ENCODE measurements at regions not wholly inside any gene's neighbourhood (a gene's known extent, or its start where the extent isn't known, plus 50 kb on each side); places are given as distances from the start of the nearest gene placed in this dataset.

- H3K4me2 ChIP-seq (ENCODE audit: insufficient read depth, low read length): no peak overlapping the region
- FAIRE-seq (no peak), DNase-seq (ENCODE audit: low read depth, low spot score) (no peak)
- POLR2A ChIA-PET: no interaction called here
- H3K4me1 ChIP-seq (ENCODE audit: control insufficient read depth, extremely low read depth, insufficient read depth, low read length): no peaks in the 10 kb centered on the region
- intact Hi-C loops (cut with micrococcal nuclease): no loop called here
- H3K9me1 ChIP-seq (replicated peaks; ENCODE audit: control insufficient read depth, extremely low read depth, insufficient read depth, low read length): no peaks in the 10 kb centered on the region
- H3K4me3 ChIP-seq (replicated peaks in 1 of 3; ENCODE audit: insufficient read depth in 1 of 3, low read depth in 1 of 3, low read length in 3 of 3): no peak overlapping the region
- CTCF ChIA-PET: interaction anchor here (1.4 to 2.3 kb wide), 5 partner anchors 9 to 86 kb away, joined by 4 to 13 read pairs (median 4); no protein-coding TSS in a partner anchor
- BruUV-seq (replicated peaks): no TSS peak
- dilution Hi-C loops (cut with MboI; ENCODE audit: extremely low pct_ligation_motif_present, low sequenced_read_pairs): no loop called here
- H2AFZ ChIP-seq (ENCODE audit: low read depth, low read length): no peak overlapping the region
- H3K9ac ChIP-seq (replicated peaks; ENCODE audit: extremely low read depth, insufficient read depth, low read length): no peak overlapping the region
- H4K20me1 ChIP-seq (replicated peaks; ENCODE audit: control insufficient read depth, extremely low read depth, insufficient read depth, low read length): no peaks in the 10 kb centered on the region
- no peaks in the 10 kb centered on the region for H3K79me2 ChIP-seq (ENCODE audit: control insufficient read depth, insufficient read depth, low read length)
- no peaks in the 10 kb centered on the region for H3K9me3 ChIP-seq (replicated peaks; ENCODE audit: control insufficient read depth, insufficient read depth, low read length)
- no peaks in the 10 kb centered on the region for H3K27me3 ChIP-seq (ENCODE audit: control insufficient read depth in 2 of 2, insufficient read depth in 2 of 2, low read length in 2 of 2)
- H3K36me3 ChIP-seq (ENCODE audit: control insufficient read depth in 2 of 2, extremely low read depth in 1 of 2, insufficient read depth in 2 of 2, low read length in 2 of 2): no peaks in the 10 kb centered on the region
- no peak for TF ChIP-seq JUN (IDR thresholded peaks at IDR 0.05; ENCODE audit: borderline replicate concordance, insufficient read depth, insufficient read length, low read depth)
- TF ChIP-seq GATA2 (IDR thresholded peaks at IDR 0.05; ENCODE audit: insufficient read depth, insufficient read length, low read depth, low read length): no peak
- no peak for TF ChIP-seq EZH2 (IDR thresholded peaks at IDR 0.05; ENCODE audit: borderline replicate concordance, low read depth, low read length, severe bottlenecking)
- TF ChIP-seq, protein P1, sequence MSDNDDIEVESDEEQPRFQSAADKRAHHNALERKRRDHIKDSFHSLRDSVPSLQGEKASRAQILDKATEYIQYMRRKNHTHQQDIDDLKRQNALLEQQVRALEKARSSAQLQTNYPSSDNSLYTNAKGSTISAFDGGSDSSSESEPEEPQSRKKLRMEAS (IDR thresholded peaks at IDR 0.05; ENCODE audit: insufficient read depth, insufficient read length): no peak
- TF ChIP-seq POLR2A (IDR thresholded peaks at IDR 0.05; ENCODE audit: low read depth, low read length): no peak
- no peak for TF ChIP-seq MYC (IDR thresholded peaks at IDR 0.05; ENCODE audit: low read depth, low read length)
- TF ChIP-seq POLR2AphosphoS5 (IDR thresholded peaks at IDR 0.05; ENCODE audit: insufficient read depth, low read depth, low read length): no peak
- H3K27ac ChIP-seq (ENCODE audit: insufficient read depth, low read depth, low read length): no peak overlapping the region
Observed at GRCh38 chr1:185634704-185635103, 99.5 kb upstream of the HMCN1 start.

DNA sequence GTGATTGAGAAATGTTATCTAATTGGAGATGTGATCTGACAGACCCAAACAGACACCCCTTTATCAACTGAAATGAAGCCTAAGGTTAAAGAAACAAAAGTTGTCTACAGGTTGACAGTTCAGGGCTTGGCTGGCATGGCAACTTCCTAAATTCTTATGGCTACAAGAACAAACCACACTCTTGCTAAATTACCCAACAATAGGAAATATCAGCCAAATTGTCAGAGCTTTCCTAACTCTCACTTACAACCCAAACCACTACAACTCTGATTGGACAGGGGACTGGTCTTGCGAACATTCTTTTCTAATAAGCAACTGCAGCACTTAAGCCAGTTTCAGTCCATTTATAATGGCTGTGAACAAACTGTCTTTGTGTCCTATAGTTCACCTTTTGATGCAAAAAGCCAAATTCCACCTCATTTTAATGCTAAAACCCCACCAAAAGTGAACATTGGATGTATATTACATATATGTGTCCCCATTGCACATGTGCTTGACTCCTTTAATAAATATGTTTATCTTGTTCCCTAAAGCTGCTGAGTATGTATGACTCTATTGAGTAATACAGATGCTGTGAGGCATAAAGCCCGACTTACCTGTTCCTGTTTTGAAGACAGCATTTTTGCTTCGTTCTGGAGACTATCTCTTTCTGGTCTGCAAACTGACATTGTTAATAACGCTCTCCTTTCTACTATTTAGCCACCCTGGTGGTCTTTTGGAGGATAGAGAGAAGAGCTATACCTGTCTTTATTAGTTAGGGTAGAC lies 101.3 kb upstream of the HMCN1 start:
- H3K36me3 ChIP-seq (ENCODE audit: control insufficient read depth in 2 of 2, extremely low read depth in 1 of 2, insufficient read depth in 2 of 2, low read length in 2 of 2): no peaks in the 10 kb centered on the region
- ChIA-PET CTCF (interaction anchor here (1.2 kb wide), 1 partner anchor 37 kb away, joined by 3 read pairs; no protein-coding TSS in a partner anchor), POLR2A (no interaction called here)
- H3K27me3 ChIP-seq (ENCODE audit: control insufficient read depth in 2 of 2, insufficient read depth in 2 of 2, low read length in 2 of 2): no peaks in the 10 kb centered on the region
- FAIRE-seq (no peak), DNase-seq (ENCODE audit: low read depth, low spot score) (no peak)
- H3K27ac ChIP-seq (ENCODE audit: insufficient read depth, low read depth, low read length): no peak overlapping the region
- no peak overlapping the region for H2AFZ ChIP-seq (ENCODE audit: low read depth, low read length)
- no peaks in the 10 kb centered on the region for H4K20me1 ChIP-seq (replicated peaks; ENCODE audit: control insufficient read depth, extremely low read depth, insufficient read depth, low read length)
- H3K9me1 ChIP-seq (replicated peaks; ENCODE audit: control insufficient read depth, extremely low read depth, insufficient read depth, low read length): no peaks in the 10 kb centered on the region
- dilution Hi-C loops (cut with MboI; ENCODE audit: extremely low pct_ligation_motif_present, low sequenced_read_pairs) (no loop called here), intact Hi-C loops (cut with micrococcal nuclease) (no loop called here)
- TF ChIP-seq FOS (IDR thresholded peaks at IDR 0.05; ENCODE audit: borderline replicate concordance, insufficient read depth, low read length) (no peak), EZH2 (IDR thresholded peaks at IDR 0.05; ENCODE audit: borderline replicate concordance, low read depth, low read length, severe bottlenecking) (no peak), MYC (IDR thresholded peaks at IDR 0.05; ENCODE audit: low read depth, low read length) (no peak)
- no TSS peak for BruUV-seq (replicated peaks)
- H3K4me3 ChIP-seq (replicated peaks in 1 of 3; ENCODE audit: insufficient read depth in 1 of 3, low read depth in 1 of 3, low read length in 3 of 3): no peak overlapping the region
- H3K79me2 ChIP-seq (ENCODE audit: control insufficient read depth, insufficient read depth, low read length): no peaks in the 10 kb centered on the region
- H3K4me2 ChIP-seq (ENCODE audit: insufficient read depth, low read length): no peak overlapping the region
- H3K9me3 ChIP-seq (replicated peaks; ENCODE audit: control insufficient read depth, insufficient read depth, low read length): no peaks in the 10 kb centered on the region
- H3K4me1 ChIP-seq (ENCODE audit: control insufficient read depth, extremely low read depth, insufficient read depth, low read length): no peaks in the 10 kb centered on the region
- H3K9ac ChIP-seq (replicated peaks; ENCODE audit: extremely low read depth, insufficient read depth, low read length): no peak overlapping the region

All from endothelial cell of umbilical vein (primary cell).